ENCODE measurements at regions not wholly inside any gene's neighbourhood (a gene's known extent, or its start where the extent isn't known, plus 50 kb on each side); places are given as distances from the start of the nearest gene placed in this dataset.

DNA sequence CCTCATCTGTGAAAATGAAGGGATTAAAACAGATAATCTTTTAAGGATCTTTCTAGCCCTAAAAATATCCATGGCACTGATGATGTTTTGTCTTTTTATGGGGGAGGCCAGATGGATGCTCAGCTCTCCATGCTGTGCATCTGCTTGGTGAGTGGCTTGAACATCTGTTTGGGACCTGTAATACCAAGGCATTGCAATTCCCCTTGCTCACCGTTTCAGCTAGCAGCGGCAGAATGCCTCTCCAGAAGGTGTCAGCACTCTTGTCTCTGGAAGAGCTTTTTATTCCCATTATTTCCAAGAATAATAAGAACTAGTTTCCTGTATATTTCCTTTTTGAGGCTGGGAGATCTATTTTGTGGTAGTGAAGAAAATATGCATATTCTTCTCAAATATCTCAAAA lies 151.9 kb upstream of the ANK2 start:
- no peak for DNase-seq

DNA sequence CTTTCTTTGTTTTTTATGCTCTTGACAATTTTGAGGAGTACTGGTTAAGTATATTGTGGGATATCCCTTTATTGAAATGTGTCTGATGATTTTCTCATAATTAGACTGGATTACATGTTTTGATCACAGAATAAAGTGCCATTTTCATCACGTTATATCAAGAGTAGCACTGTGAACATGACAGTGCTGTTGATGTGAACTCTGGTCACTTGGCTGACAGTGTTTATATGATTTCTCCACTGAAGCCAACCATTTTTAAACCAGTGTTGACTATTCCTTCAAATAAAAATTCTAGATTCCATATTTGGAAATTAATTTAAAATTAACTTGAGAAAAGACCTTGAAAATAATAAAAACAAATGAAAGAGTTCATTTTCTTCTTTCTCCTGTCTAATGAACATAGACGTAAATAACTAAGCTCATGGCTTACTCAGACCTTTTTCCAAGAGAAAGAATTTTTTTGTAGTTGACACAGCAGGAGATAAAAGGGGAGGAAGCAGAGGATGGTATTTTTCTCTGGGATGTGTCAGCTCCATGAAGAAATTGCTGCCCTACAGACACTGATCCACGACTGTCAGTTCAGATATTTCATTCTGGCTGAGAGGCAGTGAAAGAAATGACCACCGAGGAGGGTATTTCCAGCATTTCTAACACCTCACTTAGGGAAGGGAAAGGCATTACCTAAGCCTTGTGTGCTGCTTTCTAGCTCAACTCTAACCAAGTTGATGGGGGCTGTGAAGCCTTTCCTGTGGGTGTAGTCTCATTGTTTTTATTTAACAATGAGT lies 150.9 kb upstream of the ANK2 start:
- no peak for DNase-seq

DNA sequence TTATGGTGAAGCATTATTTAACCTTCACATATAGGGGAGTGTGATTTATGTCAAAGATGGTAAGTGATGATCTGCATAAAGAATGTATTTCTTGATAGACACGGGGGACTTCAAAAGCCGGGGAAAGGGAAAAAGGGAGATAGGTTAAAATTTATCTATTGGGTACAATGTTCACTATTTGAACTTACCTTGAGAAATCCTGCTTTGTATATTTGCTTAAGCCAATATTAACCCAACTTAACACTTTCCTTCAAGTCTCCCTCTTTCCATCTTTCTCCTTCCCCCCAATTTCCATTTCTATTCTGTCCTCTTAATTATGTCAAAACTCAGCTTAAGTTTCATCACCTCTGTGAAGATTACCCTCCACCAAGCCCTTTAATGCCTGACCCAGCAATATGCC lies 149.0 kb upstream of the ANK2 start:
- DNase-seq, result no peak

DNA sequence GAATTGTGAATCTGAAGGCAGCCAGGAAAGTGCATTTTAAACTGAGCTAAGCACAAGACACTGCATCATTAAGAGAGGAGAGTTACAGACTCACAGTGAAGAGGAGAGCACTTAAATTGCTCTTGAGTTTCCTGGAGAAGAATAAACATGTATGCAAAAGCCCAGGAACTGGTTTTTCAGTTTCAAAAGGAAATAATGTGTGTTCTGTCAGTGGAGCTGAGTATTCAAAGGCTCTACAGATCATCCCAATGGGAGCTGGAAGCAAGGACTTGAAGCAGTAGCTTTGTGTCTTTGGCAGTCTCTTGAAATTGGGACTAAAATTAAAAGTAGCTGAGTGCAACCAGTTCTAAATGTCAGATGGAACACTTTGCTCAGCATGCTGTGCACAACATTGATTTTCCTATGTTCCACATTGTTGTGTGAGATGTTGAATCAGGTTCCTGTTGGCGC lies 147.5 kb upstream of the ANK2 start:
- DNase-seq, result no peak

DNA sequence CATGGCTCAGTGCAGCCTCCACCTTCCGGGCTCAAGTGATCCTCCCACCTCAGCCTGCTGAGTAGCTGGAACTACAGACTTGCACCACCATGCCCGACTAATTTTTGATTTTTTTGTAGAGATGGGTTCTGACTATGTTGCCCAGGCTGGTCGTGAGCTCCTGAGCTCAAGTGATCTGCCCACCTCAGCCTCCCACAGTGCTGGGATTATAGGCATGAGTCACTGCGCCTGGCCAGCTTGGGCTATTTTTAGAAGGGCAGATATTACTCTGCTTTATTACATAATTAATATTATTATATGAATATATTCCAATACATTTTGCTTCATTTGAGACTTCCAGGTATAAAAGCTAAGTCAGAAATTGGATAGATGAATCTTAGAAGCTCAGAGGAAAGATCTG lies 143.7 kb upstream of the ANK2 start:
- DNase-seq, result no peak

DNA sequence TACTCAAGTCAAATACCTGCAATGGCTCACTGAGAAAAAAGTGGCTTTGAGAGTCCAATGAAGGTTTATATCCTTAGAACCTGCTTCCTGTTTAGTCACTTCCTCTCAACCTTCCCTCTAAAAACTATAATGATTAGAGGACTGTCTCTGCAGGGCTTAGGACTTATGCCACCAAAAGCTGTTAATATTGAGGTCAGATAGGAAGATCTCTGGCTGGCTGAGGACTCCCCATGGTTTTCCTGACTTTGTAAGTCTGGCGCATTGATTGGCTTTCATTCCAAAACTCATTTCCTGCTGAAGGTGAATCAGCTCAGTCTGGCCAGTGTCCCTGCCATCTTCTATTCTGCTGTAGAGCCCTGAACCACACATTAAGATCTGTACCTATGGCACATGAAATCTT lies 140.9 kb upstream of the ANK2 start:
- DNase-seq, result no peak

DNA sequence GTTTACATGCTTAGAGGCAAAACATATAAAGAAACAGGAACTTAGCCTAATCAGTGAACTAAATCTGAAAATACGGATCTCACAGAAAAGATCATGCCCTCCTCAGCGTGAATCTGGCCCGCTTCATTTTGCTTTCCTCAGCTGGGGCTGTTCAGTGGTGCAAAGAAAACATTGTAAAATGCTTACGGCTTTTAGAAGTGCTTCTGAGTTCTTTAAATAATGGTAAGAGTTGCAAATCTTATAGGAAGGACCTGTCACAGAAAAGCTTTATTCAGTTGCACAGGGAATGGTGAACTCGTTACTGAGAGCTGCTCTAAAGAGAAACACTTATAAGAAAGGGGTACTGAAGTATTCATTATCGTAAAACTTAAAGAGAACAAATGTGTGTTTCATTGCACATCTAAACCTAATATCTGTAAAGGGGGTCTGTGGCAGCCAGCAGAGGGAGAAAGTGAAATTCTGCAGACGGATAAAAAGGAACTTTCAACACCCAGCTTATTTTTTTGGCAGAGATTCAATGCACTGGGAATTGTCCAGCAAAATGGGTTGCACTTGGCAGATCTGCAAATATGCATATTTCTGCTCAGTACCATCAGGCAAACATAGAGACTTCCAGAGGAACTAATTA lies 139.2 kb upstream of the ANK2 start:
- no peak for DNase-seq

DNA sequence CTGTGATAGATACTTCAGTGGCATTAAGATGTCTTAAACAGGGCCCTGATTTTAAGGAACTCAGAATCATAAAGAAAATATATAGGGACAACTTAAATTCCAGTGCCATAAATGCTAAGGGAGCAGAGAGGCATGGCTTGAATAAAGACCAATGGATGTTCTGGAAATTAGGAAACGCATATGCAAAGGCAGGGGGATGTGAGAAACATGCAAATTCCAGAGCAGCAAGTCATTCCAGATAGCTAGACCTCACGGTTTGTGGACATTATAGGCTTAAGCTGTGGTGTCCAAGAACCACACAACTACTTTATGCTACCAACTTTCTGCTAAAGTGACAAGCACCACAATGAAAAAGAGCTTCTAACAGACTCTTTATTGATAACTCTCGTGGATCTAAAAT lies 132.6 kb upstream of the ANK2 start:
- DNase-seq, result no peak

DNA sequence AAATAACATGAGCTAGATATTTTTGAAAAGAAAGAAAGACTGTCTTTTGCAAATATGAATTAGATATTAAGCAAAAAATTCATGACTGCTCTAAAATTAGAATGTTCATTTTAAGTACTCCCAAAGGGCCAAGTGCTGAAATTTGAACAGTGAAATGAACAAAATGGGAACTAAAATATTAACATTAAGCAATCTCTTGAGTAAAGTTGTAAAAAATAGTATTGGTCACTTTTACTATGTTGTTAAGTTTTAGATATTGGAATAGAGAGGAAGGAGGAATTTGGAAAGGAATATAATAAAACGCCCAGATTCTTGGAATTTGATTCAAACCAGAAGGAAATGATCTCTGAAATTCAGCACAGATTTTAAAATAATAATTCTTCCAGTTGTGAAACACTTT lies 125.9 kb upstream of the ANK2 start:
- DNase-seq, result no peak

DNA sequence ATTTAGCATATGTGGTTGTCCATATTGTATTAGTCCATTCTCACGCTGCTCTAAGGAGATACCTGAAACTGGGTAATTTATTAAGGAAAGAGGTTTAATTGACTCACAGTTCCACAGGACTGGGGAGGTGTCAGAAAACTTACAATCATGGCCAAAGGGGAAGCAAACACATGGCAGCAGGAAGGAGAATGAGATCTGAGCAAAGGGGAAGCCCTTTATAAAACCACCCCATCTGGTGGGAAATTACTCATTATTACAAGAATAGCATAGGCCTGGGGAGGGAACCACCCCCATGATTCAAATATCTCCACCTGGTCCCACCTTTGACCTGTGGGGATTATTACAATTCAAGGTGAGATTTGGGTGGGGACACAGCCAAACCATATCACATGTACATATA lies 122.6 kb upstream of the ANK2 start:
- DNase-seq, result no peak

DNA sequence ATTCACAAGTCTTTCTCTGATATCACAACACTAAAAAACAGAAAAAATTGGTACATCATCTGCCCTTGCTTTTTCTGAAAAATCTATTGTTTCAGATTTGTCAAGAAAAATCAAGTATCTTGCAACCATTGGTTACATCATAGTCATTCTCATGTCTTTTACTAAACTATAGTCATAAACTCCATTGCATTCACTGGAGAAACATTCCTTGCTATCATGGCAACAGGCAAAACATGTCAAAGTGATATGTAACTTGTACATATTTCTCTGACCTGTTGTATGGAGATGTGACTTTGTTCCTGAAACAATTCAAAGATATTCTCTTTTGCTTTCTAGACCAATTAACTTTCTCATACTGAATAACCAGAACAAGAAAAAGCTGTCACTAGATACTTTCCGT lies 121.9 kb upstream of the ANK2 start:
- no peak for DNase-seq

DNA sequence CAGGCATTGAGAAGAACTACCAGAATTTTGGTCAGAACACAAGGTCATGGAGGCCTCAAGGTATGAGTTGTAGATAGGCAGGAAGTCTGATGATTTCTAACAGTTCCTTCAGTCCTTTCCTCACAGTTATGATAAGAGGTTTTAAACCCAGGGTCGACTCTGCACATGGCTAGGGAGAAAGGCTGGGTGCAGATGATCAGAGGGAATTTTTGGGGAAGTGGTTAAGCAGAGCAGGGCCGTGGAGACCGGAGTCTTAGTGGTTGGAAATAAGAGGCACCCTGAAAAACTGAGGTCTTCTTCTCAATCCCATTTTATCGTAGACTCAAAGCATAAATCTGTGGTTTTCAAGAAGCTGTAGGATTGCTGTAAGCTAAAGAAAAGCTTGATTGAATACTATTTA lies 118.5 kb upstream of the ANK2 start:
- no peak for DNase-seq

DNA sequence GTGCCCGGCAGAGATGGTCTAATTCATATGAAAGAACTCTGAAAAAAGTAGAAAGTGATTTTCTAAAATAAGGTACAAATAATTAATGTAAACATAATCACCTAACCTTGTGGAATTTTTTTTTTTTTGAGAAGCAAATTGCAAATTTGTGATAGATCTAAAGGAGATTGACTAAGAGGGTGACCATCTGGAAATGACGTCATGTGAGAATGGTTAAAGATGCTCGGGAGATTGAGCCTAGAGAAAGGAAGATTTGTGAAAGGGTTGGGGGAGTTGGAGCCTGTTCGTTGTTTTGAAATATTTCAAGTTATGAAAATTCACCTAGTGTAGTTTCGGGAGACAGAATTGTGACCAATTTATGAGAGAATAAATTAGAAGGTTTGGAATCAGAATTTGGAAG lies 115.7 kb upstream of the ANK2 start:
- DNase-seq, result no peak

DNA sequence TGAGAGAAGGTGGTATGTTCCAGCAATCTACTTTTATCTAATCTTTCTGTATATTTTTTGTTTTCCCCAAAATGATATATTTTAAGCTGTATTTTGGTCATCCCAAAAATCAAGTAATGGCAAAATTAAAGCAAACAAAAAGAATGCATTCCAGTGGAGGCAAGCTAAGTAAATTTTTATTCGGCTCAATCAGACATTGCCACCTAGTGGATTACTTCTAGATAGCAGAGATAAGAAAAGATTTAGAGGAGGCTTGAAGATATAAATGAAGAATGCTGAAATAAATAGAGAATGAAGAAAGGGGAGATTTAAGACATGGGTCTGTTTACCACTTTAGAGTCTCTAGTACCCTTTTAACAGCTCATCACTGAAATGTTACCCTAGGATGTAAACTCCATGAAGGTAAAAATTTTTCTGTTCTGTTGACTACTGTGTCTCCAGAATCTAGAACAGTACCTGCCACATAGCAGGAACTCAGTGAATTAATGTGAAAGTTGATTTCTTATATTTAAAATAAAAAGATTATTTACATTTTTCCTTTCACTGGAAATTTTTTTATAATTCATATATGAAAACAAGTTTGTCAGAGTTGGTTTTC lies 110.9 kb upstream of the ANK2 start:
- peak; percentile 16 for DNase-seq

DNA sequence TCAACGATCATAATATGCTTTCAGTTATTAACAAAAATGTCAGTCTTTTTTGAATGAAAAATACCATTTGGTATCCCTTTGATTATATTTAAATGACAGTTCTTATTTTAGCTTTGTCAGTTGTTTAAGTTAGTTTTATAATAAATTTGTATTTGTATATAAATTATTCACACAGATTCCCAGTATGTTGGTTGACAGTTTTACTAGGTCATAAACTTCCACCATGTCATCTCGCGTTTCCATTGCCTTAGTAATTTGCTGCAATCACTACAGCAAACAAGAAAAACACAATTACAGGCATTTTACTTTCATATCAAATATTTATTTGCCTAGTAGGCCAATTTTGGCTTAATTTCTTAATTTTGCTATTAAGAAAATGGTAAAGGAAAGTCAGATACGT lies 109.6 kb upstream of the ANK2 start:
- no peak for DNase-seq

DNA sequence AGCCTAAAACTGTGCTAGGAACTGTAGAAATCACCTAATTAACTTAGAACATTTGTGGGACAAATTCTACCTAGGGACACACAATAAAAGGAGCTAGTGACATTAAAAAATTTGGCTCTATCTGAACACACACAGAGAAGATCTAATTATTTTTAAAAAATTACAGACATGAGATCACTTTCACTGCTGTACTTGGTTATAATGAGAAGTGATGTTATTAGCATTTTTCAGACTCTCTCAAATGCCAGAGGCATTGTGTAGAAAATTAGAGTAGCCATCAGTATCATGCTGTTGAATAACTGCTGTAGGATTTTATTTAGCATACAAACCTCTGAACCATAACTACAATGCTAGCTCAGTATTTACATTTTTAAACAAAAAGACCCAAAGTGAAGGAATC lies 109.1 kb upstream of the ANK2 start:
- no peak for DNase-seq

DNA sequence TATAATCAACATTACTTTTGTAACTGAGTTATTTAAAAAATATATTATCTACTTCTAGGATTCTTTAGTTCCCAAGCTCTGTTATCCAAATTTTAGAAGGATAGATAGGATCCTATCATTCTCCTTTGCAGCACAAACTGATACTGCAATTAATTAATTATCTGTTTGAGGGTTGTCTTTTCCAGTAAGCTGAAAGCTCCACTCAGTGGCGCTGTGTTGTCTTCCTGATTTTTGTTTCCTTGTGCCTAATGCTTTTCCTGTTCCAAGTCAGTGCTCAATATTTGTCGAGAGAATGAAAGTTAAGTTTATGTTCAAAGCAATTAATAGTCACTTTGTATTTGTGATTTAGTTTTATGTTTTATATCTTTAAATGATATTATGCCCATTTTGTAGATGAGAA lies 107.4 kb upstream of the ANK2 start:
- DNase-seq, result no peak

DNA sequence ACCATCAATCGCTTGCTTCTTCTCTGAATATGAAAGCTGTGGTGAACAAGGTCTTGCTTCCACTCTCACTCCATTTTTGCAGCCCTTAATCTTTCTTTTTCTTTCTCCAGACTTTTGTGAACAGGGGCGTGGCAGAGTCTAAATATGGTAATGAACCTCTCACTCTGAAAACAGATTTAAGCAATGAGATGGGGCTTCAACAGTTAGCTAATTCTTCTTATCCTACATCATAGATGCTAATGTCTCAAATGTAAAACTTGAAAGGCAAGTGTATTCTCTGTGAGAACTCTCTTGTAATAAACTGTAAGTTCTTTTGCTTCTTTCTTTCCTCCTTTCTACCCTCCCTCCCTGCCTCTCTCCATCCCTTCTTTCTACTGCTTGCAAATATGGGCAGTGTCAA lies 106.5 kb upstream of the ANK2 start:
- DNase-seq, result no peak

DNA sequence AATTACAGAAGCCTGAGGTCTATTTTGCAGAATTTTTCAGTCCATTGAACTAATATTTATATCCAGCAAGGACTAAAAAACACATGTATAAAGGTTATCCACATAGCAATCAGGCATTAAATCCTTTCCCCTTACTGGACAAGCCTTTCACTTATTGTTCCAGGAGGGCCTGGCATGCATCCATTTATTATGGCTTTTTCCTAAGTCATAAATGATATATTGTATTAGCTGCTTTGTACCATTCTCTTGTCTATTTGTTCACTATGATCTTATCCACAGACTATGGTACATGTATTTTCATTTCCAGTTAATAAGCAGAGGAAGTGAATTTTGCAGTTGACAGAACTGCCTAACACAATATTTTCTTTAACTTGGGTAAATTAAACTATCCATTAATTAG lies 105.4 kb upstream of the ANK2 start:
- no peak for DNase-seq

DNA sequence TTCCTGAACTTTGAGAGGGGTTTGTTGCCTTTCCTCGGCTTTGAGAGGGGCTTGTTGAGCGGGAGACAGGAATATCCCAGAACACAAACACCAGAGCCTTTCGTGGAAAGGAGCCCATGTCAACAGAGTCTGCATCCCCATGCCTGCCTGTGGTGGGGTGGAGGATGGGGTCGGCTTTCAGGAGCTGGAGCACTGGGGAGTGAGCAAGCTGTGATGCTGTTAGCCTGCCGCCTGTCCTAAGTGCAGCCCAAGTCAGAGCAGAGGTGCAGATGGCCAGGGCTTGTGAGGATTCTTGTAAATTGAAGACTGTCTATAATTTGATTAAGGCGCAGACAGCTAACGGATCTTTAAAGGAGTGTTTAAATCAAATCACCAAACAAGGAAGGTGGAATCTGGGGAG lies 103.3 kb upstream of the ANK2 start:
- no peak for DNase-seq

DNA sequence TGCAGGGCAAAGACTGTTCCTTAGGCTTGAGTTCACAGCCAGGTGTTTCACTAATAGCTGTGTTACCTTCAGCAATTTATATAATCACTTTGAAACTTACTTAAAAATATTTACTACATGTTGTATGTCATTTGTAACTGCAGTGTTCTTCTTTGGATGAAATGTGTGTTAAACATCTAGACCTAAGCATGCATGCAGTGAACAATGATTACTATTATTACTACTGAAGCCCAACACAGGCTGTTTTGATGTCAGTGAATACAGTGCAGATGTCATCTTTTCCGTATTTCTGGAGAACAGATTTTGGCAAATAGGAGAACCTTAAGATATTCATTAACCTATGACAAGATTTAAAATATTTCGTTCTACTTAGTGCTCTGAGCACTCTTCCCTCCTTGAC lies 101.8 kb upstream of the ANK2 start:
- DNase-seq, result no peak

DNA sequence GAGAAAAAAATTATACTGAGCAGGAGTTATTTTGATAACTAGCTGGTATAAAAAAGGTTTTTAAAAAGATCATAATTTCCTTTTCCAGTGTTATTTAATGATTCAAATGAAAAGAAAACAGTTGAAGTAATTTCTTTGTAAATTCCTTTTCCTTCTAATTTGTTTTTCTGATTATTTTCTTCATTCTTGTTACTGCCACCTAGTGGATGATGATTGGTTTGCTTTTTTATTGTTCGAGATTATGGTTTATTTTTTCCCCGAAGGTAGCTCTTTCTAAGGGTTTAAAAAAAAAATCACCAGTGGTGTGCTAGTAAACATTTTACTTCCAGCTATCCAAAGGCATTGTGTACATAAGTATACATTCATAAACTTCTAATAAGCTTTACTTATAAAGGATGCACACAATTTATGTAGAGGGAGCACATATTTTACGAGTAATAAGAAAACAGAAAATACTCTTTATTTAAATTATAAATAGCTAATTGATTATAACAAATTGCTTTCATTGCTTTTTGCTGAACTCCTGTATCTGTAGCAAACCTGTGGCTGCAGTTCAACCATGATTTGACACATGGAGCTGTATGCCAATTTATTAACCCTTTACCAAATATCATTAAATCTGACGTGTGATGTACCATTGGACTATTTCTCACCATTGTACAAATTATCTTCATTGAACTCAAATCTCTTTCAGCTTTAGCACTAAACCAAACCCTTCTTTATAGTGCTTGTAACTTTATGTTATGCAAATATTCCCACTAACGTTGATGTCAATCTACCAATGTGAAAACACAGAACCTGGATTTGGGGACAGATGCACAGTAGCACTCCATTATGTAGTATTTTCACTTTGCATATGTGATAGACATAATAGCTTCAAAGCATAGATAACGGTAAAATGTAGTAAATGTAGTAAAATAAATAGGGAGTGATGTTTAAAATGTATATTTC lies 97.8 kb upstream of the ANK2 start:
- DNase-seq, result peak; percentile 32

DNA sequence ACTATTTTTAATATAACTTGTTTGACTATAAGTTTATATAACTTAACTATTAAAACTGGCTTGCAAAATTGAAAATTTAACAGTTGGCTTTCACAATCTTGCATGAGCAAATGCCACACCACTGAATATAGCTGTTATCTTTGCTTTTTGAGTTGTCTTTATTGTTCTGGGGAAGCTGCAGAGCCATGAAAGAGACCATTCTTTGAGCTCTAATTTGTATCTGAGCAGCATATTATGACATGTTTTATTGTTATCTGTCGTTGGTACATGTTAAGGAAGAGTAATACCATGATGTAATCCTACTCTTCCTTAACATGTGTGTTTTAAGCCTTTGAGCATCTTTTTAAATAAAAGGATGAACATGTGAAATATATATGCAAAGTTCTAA lies 97.1 kb upstream of the ANK2 start:
- no peak for DNase-seq
